SK-N-SH treated with all-trans-retinoic acid at 6 μM for 48 hours (cell line): ENCODE measurements at regions not wholly inside any gene's neighbourhood (a gene's known extent, or its start where the extent isn't known, plus 50 kb on each side); places are given as distances from the start of the nearest gene placed in this dataset.

Experiments used
- TOX ChIP-seq: fragments of 250-450 bp; sonication (Bioruptor Pico); IDR thresholded peaks from 2 replicates; pipeline ENCODE4 v1.8.0; 2021; ENCODE audit warnings: mild to moderate bottlenecking, moderate library complexity, borderline replicate concordance
- ZFP3 ChIP-seq: fragments of 250-450 bp; sonication (Bioruptor Pico); IDR thresholded peaks from 2 replicates; pipeline ENCODE4 v1.5.0; 2020; ENCODE audit warnings: mild to moderate bottlenecking, moderate library complexity

GRCh38 chr2:224174521-224174920, 135.4 kb upstream of the SERPINE2 start:
- TF ChIP-seq TOX (CRISPR knock-in tag) = no peak
- no peak for TF ChIP-seq ZFP3 (CRISPR knock-in tag)
